ENCODE measurements at regions not wholly inside any gene's neighbourhood (a gene's known extent, or its start where the extent isn't known, plus 50 kb on each side); places are given as distances from the start of the nearest gene placed in this dataset.

GRCh38 chr5:167918184-167918812 lies 373.1 kb upstream of the WWC1 start:
- H3K4me2 ChIP-seq (ENCODE audit: low read length, poor library complexity, severe bottlenecking): no peak overlapping the region
- H3K27me3 ChIP-seq (ENCODE audit: control insufficient read depth in 1 of 2, insufficient read depth in 1 of 2, low read length in 2 of 2): peaks cover 0 to 6% of the 10 kb centered on the region in 2 experiments
- H3K27ac ChIP-seq (ENCODE audit: low read length, poor library complexity, severe bottlenecking): peak overlapping the region; percentile 21
- no peaks in the 10 kb centered on the region for H3K9me3 ChIP-seq (ENCODE audit: control insufficient read depth, low read length)
- no peak overlapping the region for H2BK15ac ChIP-seq (ENCODE audit: low read depth, poor library complexity, severe bottlenecking)
- H3K36me3 ChIP-seq (ENCODE audit: control insufficient read depth in 1 of 2, insufficient read depth in 2 of 2, low read depth in 1 of 2, low read length in 2 of 2): no peaks in the 10 kb centered on the region
- H3K18ac ChIP-seq (ENCODE audit: low read depth in 1 of 2, low read length in 2 of 2): no peak overlapping the region
- H3K4me3 ChIP-seq (ENCODE audit: insufficient read depth in 1 of 2, low read depth in 1 of 2, low read length in 2 of 2): no peak overlapping the region
- 74% methylated on average over 11 of the region's 11 CpGs for WGBS
- H2AFZ ChIP-seq (ENCODE audit: low read depth, low read length): no peak overlapping the region
- H3K23ac ChIP-seq (ENCODE audit: low read length in 2 of 2): no peak overlapping the region
- H3K9ac ChIP-seq (ENCODE audit: low read length): no peak overlapping the region
- H2BK12ac ChIP-seq (ENCODE audit: low read length in 2 of 2): no peak overlapping the region
- H3K79me1 ChIP-seq (replicated peaks; ENCODE audit: low read length, poor library complexity, severe bottlenecking): peaks cover 6% of the 10 kb centered on the region
- no peak overlapping the region for H2BK5ac ChIP-seq (ENCODE audit: low read depth, low read length, poor library complexity, severe bottlenecking)
- H2BK120ac ChIP-seq (ENCODE audit: low read depth, low read length): no peak overlapping the region
- DNase-seq: no peak
- no peak overlapping the region for H3K4ac ChIP-seq (ENCODE audit: low read depth in 1 of 2, low read length in 2 of 2)
- H3K14ac ChIP-seq (ENCODE audit: low read length in 2 of 2): no peak overlapping the region
- peak overlapping the region; percentile 46 for H2AK5ac ChIP-seq (ENCODE audit: low read length, severe bottlenecking)
- no peak overlapping the region for H4K8ac ChIP-seq (ENCODE audit: low read length)
- H4K91ac ChIP-seq (ENCODE audit: low read length): no peak overlapping the region
- peaks cover 13% of the 10 kb centered on the region for H3K4me1 ChIP-seq (ENCODE audit: control insufficient read depth, insufficient read depth, low read depth, low read length)

- Histone ChIP-seq H3K9ac (ENCODE audit: low read length) (no peak overlapping the region), H2BK15ac (ENCODE audit: low read depth, poor library complexity, severe bottlenecking) (no peak overlapping the region), H3K4me2 (ENCODE audit: low read length, poor library complexity, severe bottlenecking) (no peak overlapping the region), H3K79me1 (replicated peaks; ENCODE audit: low read length, poor library complexity, severe bottlenecking) (peaks cover 6% of the 10 kb centered on the region), H3K4me1 (ENCODE audit: control insufficient read depth, insufficient read depth, low read depth, low read length) (peaks cover 13% of the 10 kb centered on the region), H2AK5ac (ENCODE audit: low read length, severe bottlenecking) (no peak overlapping the region), H4K91ac (ENCODE audit: low read length) (no peak overlapping the region), H3K14ac (ENCODE audit: low read length in 2 of 2) (no peak overlapping the region), H3K18ac (ENCODE audit: low read depth in 1 of 2, low read length in 2 of 2) (no peak overlapping the region), H3K4ac (ENCODE audit: low read depth in 1 of 2, low read length in 2 of 2) (no peak overlapping the region), H4K8ac (ENCODE audit: low read length) (no peak overlapping the region), H3K9me3 (ENCODE audit: control insufficient read depth, low read length) (no peaks in the 10 kb centered on the region), H2AFZ (ENCODE audit: low read depth, low read length) (no peak overlapping the region), H3K27me3 (ENCODE audit: control insufficient read depth in 1 of 2, insufficient read depth in 1 of 2, low read length in 2 of 2) (peaks cover 0 to 6% of the 10 kb centered on the region in 2 experiments), H3K36me3 (ENCODE audit: control insufficient read depth in 1 of 2, insufficient read depth in 2 of 2, low read depth in 1 of 2, low read length in 2 of 2) (no peaks in the 10 kb centered on the region), H2BK12ac (ENCODE audit: low read length in 2 of 2) (no peak overlapping the region), H3K4me3 (ENCODE audit: insufficient read depth in 1 of 2, low read depth in 1 of 2, low read length in 2 of 2) (no peak overlapping the region), H2BK120ac (ENCODE audit: low read depth, low read length) (no peak overlapping the region), H3K23ac (ENCODE audit: low read length in 2 of 2) (no peak overlapping the region), H2BK5ac (ENCODE audit: low read depth, low read length, poor library complexity, severe bottlenecking) (no peak overlapping the region), H3K27ac (ENCODE audit: low read length, poor library complexity, severe bottlenecking) (no peak overlapping the region)
- WGBS: 86% methylated on average over 11 of the region's 11 CpGs
- no peak for DNase-seq
Observed at GRCh38 chr5:167918813-167919483, 372.5 kb upstream of the WWC1 start.

GRCh38 chr5:167920589-167920988 lies 370.9 kb upstream of the WWC1 start:
- H3K4me1 ChIP-seq (ENCODE audit: control insufficient read depth, insufficient read depth, low read depth, low read length): peaks cover 13% of the 10 kb centered on the region
- H3K4me2 ChIP-seq (ENCODE audit: low read length, poor library complexity, severe bottlenecking): no peak overlapping the region
- no peak overlapping the region for H3K18ac ChIP-seq (ENCODE audit: low read depth in 1 of 2, low read length in 2 of 2)
- H3K9me3 ChIP-seq (ENCODE audit: control insufficient read depth, low read length): no peaks in the 10 kb centered on the region
- no peak overlapping the region for H3K27ac ChIP-seq (ENCODE audit: low read length, poor library complexity, severe bottlenecking)
- DNase-seq: no peak
- no peaks in the 10 kb centered on the region for H3K36me3 ChIP-seq (ENCODE audit: control insufficient read depth in 1 of 2, insufficient read depth in 2 of 2, low read depth in 1 of 2, low read length in 2 of 2)
- no peak overlapping the region for H2BK15ac ChIP-seq (ENCODE audit: low read depth, poor library complexity, severe bottlenecking)
- H3K4ac ChIP-seq (ENCODE audit: low read depth in 1 of 2, low read length in 2 of 2): no peak overlapping the region
- no peak overlapping the region for H2BK5ac ChIP-seq (ENCODE audit: low read depth, low read length, poor library complexity, severe bottlenecking)
- H3K4me3 ChIP-seq (ENCODE audit: insufficient read depth in 1 of 2, low read depth in 1 of 2, low read length in 2 of 2): no peak overlapping the region
- H3K14ac ChIP-seq (ENCODE audit: low read length in 2 of 2): no peak overlapping the region
- no peak overlapping the region for H3K23ac ChIP-seq (ENCODE audit: low read length in 2 of 2)
- no CpG with 5 or more reads among the region's 2 CpGs for WGBS
- no peak overlapping the region for H2BK12ac ChIP-seq (ENCODE audit: low read length in 2 of 2)
- no peak overlapping the region for H2AFZ ChIP-seq (ENCODE audit: low read depth, low read length)
- no peak overlapping the region for H4K91ac ChIP-seq (ENCODE audit: low read length)
- H3K27me3 ChIP-seq (ENCODE audit: control insufficient read depth in 1 of 2, insufficient read depth in 1 of 2, low read length in 2 of 2): peaks cover 0 to 6% of the 10 kb centered on the region in 2 experiments
- no peak overlapping the region for H2BK120ac ChIP-seq (ENCODE audit: low read depth, low read length)
- no peak overlapping the region for H3K9ac ChIP-seq (ENCODE audit: low read length)
- no peak overlapping the region for H4K8ac ChIP-seq (ENCODE audit: low read length)
- peaks cover 8% of the 10 kb centered on the region for H3K79me1 ChIP-seq (replicated peaks; ENCODE audit: low read length, poor library complexity, severe bottlenecking)
- H2AK5ac ChIP-seq (ENCODE audit: low read length, severe bottlenecking): no peak overlapping the region

- Histone ChIP-seq H3K9me3 (ENCODE audit: control insufficient read depth, low read length) (no peaks in the 10 kb centered on the region), H3K4me3 (ENCODE audit: insufficient read depth in 1 of 2, low read depth in 1 of 2, low read length in 2 of 2) (no peak overlapping the region), H3K18ac (ENCODE audit: low read depth in 1 of 2, low read length in 2 of 2) (no peak overlapping the region), H3K14ac (ENCODE audit: low read length in 2 of 2) (no peak overlapping the region), H2AK5ac (ENCODE audit: low read length, severe bottlenecking) (no peak overlapping the region), H3K9ac (ENCODE audit: low read length) (no peak overlapping the region), H2AFZ (ENCODE audit: low read depth, low read length) (no peak overlapping the region), H2BK120ac (ENCODE audit: low read depth, low read length) (no peak overlapping the region), H3K27ac (ENCODE audit: low read length, poor library complexity, severe bottlenecking) (no peak overlapping the region), H4K91ac (ENCODE audit: low read length) (no peak overlapping the region), H2BK5ac (ENCODE audit: low read depth, low read length, poor library complexity, severe bottlenecking) (no peak overlapping the region), H3K36me3 (ENCODE audit: control insufficient read depth in 1 of 2, insufficient read depth in 2 of 2, low read depth in 1 of 2, low read length in 2 of 2) (no peaks in the 10 kb centered on the region), H2BK15ac (ENCODE audit: low read depth, poor library complexity, severe bottlenecking) (no peak overlapping the region), H2BK12ac (ENCODE audit: low read length in 2 of 2) (no peak overlapping the region), H3K27me3 (ENCODE audit: control insufficient read depth in 1 of 2, insufficient read depth in 1 of 2, low read length in 2 of 2) (peaks cover 0 to 6% of the 10 kb centered on the region in 2 experiments), H3K23ac (ENCODE audit: low read length in 2 of 2) (no peak overlapping the region), H3K4ac (ENCODE audit: low read depth in 1 of 2, low read length in 2 of 2) (no peak overlapping the region), H4K8ac (ENCODE audit: low read length) (no peak overlapping the region), H3K4me1 (ENCODE audit: control insufficient read depth, insufficient read depth, low read depth, low read length) (peaks cover 9% of the 10 kb centered on the region), H3K4me2 (ENCODE audit: low read length, poor library complexity, severe bottlenecking) (no peak overlapping the region), H3K79me1 (replicated peaks; ENCODE audit: low read length, poor library complexity, severe bottlenecking) (peaks cover 10% of the 10 kb centered on the region)
- DNase-seq: no peak
Observed at GRCh38 chr5:167921796-167922195, 369.6 kb upstream of the WWC1 start.
